Endodermal cell (in vitro differentiated cells): ENCODE measurements at regions not wholly inside any gene's neighbourhood (a gene's known extent, or its start where the extent isn't known, plus 50 kb on each side); places are given as distances from the start of the nearest gene placed in this dataset.

ENCODE experiments used
- DNase-seq: peaks from one replicate; pipeline ENCODE4 v3.0.0-alpha.2; 2017
- H3K27ac ChIP-seq: 2 replicates; pipeline ENCODE4 v1.5.1; 2013; ENCODE audit warnings: mild to moderate bottlenecking, low read depth, low read length, moderate library complexity
- H3K27me3 ChIP-seq: 2 replicates; pipeline ENCODE4 v1.6.1; 2013; ENCODE audit warnings: mild to moderate bottlenecking, low read length, moderate library complexity; ENCODE audit not compliant: insufficient read depth, control insufficient read depth, poor library complexity, severe bottlenecking
- H3K36me3 ChIP-seq: 2 replicates; pipeline ENCODE4 v1.7.0; 2013; ENCODE audit warnings: mild to moderate bottlenecking, low read length, moderate library complexity; ENCODE audit not compliant: control insufficient read depth, insufficient read depth
- H3K4me1 ChIP-seq: one replicate; pipeline ENCODE4 v1.7.0; 2013; ENCODE audit warnings: low read length; ENCODE audit not compliant: control insufficient read depth, insufficient read depth
- H3K4me3 ChIP-seq: 2 replicates; pipeline ENCODE4 v1.5.1; 2013; ENCODE audit warnings: mild to moderate bottlenecking, low read length, moderate library complexity
- H3K9ac ChIP-seq: 2 replicates; pipeline ENCODE4 v1.6.1; 2013; ENCODE audit warnings: mild to moderate bottlenecking, low read length, moderate library complexity; ENCODE audit not compliant: poor library complexity, severe bottlenecking; ENCODE audit errors: extremely low read depth
- H3K9me3 ChIP-seq: 2 replicates; pipeline ENCODE4 v1.6.1; 2013; ENCODE audit warnings: mild to moderate bottlenecking, low read length, moderate library complexity; ENCODE audit not compliant: control insufficient read depth
- H3K27ac Mint-ChIP-seq: 2 replicates; pipeline ENCODE4 v1.8.0; 2020; ENCODE audit warnings: mixed read lengths
- H3K27me3 Mint-ChIP-seq: 2 replicates; pipeline ENCODE4 v1.8.0; 2021; ENCODE audit warnings: mild to moderate bottlenecking, mixed read lengths; ENCODE audit not compliant: insufficient read depth
- H3K36me3 Mint-ChIP-seq: 2 replicates; pipeline ENCODE4 v1.8.0; 2020; ENCODE audit warnings: low read depth, mixed read lengths
- H3K4me1 Mint-ChIP-seq: 2 replicates; pipeline ENCODE4 v1.8.0; 2020; ENCODE audit warnings: mixed read lengths
- H3K4me3 Mint-ChIP-seq: 2 replicates; pipeline ENCODE4 v1.8.0; 2020; ENCODE audit warnings: mild to moderate bottlenecking, moderate library complexity, mixed read lengths
- H3K9me3 Mint-ChIP-seq: 2 replicates; pipeline ENCODE4 v1.8.0; 2020; ENCODE audit warnings: mild to moderate bottlenecking, mixed read lengths
- CTCF ChIP-seq: fragments of 200-600 bp; sonication (generic); conservative IDR thresholded peaks from 2 replicates; pipeline ENCODE4 v1.5.0; 2021; ENCODE audit warnings: antibody characterized with exemption, mild to moderate bottlenecking
- WGBS, 2 experiments: methylation state at CpG; one replicate each; pipeline versions ENCODE4 v1.1.5 to v1.1.7; 2013; ENCODE audit warnings: missing lambda C conversion rate in 2 of 2, mixed read lengths in 1 of 2; ENCODE audit not compliant: insufficient coverage in 1 of 2, insufficient read length in 1 of 2; 5-methylcytosine and 5-hydroxymethylcytosine counted together

GRCh38 chr1:213615226-213615916 is 372.4 kb upstream of the PROX1 start:
- peaks cover 11% of the 10 kb centered on the region for H3K27me3 ChIP-seq
- peaks cover 28% of the 10 kb centered on the region for H3K27me3 Mint-ChIP-seq

GRCh38 chr1:213617133-213617532 is 370.6 kb upstream of the PROX1 start:
- peaks cover 20% of the 10 kb centered on the region for H3K4me1 ChIP-seq
- peaks cover 29% of the 10 kb centered on the region for H3K27me3 Mint-ChIP-seq
- H3K27ac ChIP-seq = no peak overlapping the region
- no peak overlapping the region for H3K4me3 Mint-ChIP-seq
- no peaks in the 10 kb centered on the region for H3K36me3 ChIP-seq
- H3K36me3 Mint-ChIP-seq = no peaks in the 10 kb centered on the region
- H3K9ac ChIP-seq = no peak overlapping the region
- no peak for DNase-seq
- peaks cover 11% of the 10 kb centered on the region for H3K27me3 ChIP-seq
- H3K4me1 Mint-ChIP-seq = peaks cover 30% of the 10 kb centered on the region
- H3K9me3 ChIP-seq = no peaks in the 10 kb centered on the region
- H3K27ac Mint-ChIP-seq = no peak overlapping the region
- no peak overlapping the region for H3K4me3 ChIP-seq
- no peaks in the 10 kb centered on the region for H3K9me3 Mint-ChIP-seq
- TF ChIP-seq CTCF = no peak

More at GRCh38 chr1:213615226-213615916, 372.4 kb upstream of the PROX1 start:
- no peak for TF ChIP-seq CTCF
- 97 to 100% methylated on average over 4 of the region's 4 CpGs for WGBS, 2 experiments
- H3K9me3 Mint-ChIP-seq = no peaks in the 10 kb centered on the region
- H3K36me3 ChIP-seq = no peaks in the 10 kb centered on the region
- peaks cover 24% of the 10 kb centered on the region for H3K4me1 Mint-ChIP-seq
- no peak overlapping the region for H3K9ac ChIP-seq
- DNase-seq = no peak
- H3K27ac ChIP-seq = no peak overlapping the region
- no peaks in the 10 kb centered on the region for H3K36me3 Mint-ChIP-seq
- no peak overlapping the region for H3K4me3 ChIP-seq
- H3K27ac Mint-ChIP-seq = no peak overlapping the region
- peaks cover 17% of the 10 kb centered on the region for H3K4me1 ChIP-seq
- H3K4me3 Mint-ChIP-seq = no peak overlapping the region
- no peaks in the 10 kb centered on the region for H3K9me3 ChIP-seq

- 75 to 86% methylated on average over 1 of the region's 1 CpG for WGBS, 2 experiments
- no peak overlapping the region for H3K27ac ChIP-seq
- Mint-ChIP-seq H3K36me3 (no peaks in the 10 kb centered on the region), H3K4me3 (no peak overlapping the region), H3K9me3 (no peaks in the 10 kb centered on the region), H3K27me3 (peaks cover 33% of the 10 kb centered on the region), H3K4me1 (peaks cover 30% of the 10 kb centered on the region), H3K27ac (no peak overlapping the region)
- H3K27me3 ChIP-seq = peaks cover 19% of the 10 kb centered on the region
- no peak for DNase-seq
- no peak overlapping the region for H3K9ac ChIP-seq
- H3K4me1 ChIP-seq = peaks cover 20% of the 10 kb centered on the region
- no peaks in the 10 kb centered on the region for H3K9me3 ChIP-seq
- no peaks in the 10 kb centered on the region for H3K36me3 ChIP-seq
- H3K4me3 ChIP-seq = no peak overlapping the region
- TF ChIP-seq CTCF = no peak
These were observed 369.7 kb upstream of the PROX1 start for GRCh38 chr1:213618094-213618493.
